ENCODE measurements at regions not wholly inside any gene's neighbourhood (a gene's known extent, or its start where the extent isn't known, plus 50 kb on each side); places are given as distances from the start of the nearest gene placed in this dataset.
"Not testable (repeated sequence)": the region's sequence is repeated elsewhere in the genome, so short reads cannot be mapped to it uniquely, and the experiment has no call there.

DNA sequence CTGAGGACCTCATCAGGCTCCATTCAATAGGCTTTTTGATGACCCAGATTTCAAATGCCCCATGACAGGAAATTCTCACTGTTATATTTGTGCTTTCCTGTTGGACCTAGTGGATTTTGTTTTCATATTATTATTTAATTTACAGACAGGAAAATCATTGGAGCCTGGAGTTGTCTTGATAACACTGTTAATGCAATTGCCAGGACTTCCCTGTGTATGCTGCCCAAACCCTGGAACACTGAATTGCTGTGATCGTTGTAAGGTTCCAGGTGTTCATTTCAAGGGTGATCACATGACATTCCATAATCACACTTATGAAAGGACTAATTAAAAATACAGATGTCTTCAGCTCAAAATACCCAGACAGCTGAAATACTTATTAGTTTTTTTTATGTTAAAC lies 783.2 kb downstream of the DHX35 start:
- Histone ChIP-seq H3K4me1 (no peaks in the 10 kb centered on the region), H3K27me3 (no peaks in the 10 kb centered on the region), H3K4me3 (no peak overlapping the region), H3K36me3 (no peaks in the 10 kb centered on the region), H3K9me3 (no peaks in the 10 kb centered on the region), H3K27ac (no peak overlapping the region)
- TF ChIP-seq POLR2AphosphoS5 (IDR thresholded peaks at IDR 0.05; ENCODE audit: insufficient read depth in 1 of 2, low read depth in 1 of 2) = peak in 1 of 2 donors; percentile 46
- TF ChIP-seq, protein P1, sequence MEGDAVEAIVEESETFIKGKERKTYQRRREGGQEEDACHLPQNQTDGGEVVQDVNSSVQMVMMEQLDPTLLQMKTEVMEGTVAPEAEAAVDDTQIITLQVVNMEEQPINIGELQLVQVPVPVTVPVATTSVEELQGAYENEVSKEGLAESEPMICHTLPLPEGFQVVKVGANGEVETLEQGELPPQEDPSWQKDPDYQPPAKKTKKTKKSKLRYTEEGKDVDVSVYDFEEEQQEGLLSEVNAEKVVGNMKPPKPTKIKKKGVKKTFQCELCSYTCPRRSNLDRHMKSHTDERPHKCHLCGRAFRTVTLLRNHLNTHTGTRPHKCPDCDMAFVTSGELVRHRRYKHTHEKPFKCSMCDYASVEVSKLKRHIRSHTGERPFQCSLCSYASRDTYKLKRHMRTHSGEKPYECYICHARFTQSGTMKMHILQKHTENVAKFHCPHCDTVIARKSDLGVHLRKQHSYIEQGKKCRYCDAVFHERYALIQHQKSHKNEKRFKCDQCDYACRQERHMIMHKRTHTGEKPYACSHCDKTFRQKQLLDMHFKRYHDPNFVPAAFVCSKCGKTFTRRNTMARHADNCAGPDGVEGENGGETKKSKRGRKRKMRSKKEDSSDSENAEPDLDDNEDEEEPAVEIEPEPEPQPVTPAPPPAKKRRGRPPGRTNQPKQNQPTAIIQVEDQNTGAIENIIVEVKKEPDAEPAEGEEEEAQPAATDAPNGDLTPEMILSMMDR (IDR thresholded peaks at IDR 0.05) = no peak
- DNase-seq (ENCODE audit: extremely low spot score in 2 of 2) = no peak
- intact Hi-C loops (cut with DNase I) = no loop called here

DNA sequence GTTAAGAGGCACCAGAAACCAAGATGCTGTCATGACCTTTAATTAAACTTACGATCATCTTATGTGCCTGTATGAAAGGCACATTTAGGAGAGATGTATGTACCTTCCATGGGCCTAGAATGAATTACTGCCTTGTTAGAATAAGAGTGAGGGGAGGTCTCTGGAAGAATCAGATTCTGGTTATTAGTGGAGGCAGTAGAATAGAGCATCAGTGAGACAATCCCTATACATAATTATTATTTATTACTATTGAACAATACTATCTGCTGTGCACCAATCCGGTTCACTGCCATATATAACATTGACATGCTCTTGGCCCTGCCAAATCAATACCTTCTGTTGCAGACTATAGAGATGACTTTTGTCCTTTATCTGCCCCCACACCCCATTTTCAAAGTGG lies 776.5 kb downstream of the DHX35 start:
- intact Hi-C loops (cut with DNase I) = no loop called here
- TF ChIP-seq POLR2A (IDR thresholded peaks at IDR 0.05) = no peak
- no peaks in the 10 kb centered on the region for H3K4me1 ChIP-seq

DNA sequence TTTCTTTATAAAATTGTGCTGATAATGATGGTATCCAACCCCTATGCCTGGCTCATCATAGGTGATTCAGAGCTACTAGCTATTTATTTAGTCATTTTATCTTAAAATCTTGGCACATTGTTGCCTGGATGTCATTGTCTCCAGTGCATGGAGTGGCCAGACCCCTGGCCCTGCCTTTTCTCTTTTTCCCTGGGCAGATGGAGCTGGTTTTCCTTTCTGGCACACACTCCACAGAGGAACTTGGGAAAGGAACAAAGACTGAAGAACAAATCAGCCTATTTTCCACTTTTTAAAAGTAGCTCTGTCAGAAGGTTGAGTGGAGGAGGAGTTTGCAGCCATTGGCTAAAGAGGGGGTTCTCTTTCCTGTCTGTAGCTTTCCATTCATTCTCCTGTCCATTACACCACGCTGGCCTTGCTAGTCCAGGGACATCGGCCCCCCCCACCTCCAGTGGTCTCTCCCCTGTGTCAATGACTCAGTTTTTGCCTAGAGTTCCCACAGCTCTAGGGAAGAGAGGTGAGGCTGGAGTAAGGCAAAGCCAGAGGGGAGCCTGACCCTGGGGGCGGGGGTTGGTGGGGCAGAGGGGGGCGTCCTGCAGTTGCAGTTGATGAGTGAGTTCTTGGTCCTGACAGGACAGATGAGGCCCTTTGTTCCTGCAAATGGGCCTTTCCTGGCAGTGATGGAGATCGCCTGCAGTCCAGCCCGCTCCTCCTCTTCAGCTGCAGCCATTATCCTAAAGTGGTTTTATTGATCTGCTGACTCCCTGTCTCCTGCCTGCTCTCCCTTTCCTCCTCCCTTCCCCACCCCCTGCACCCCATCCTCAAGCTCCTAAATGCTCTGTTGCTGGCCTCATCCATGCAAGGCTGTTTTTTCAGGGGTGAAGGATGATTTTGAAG lies 774.5 kb downstream of the DHX35 start:
- Histone ChIP-seq H3K36me3 (no peaks in the 10 kb centered on the region), H3K4me3 (no peak overlapping the region), H3K27me3 (no peaks in the 10 kb centered on the region), H3K4me1 (no peaks in the 10 kb centered on the region), H3K9me3 (no peaks in the 10 kb centered on the region), H3K27ac (no peak overlapping the region)
- TF ChIP-seq POLR2AphosphoS5 (IDR thresholded peaks at IDR 0.05; ENCODE audit: insufficient read depth in 1 of 2, low read depth in 1 of 2) (no peak), POLR2A (IDR thresholded peaks at IDR 0.05) (no peak)
- TF ChIP-seq, protein P1 (IDR thresholded peaks at IDR 0.05) = no peak
- intact Hi-C loops (cut with DNase I) = no loop called here
- no peak for DNase-seq (ENCODE audit: extremely low spot score in 2 of 2)

More for the DNA sequence above, 776.5 kb downstream of the DHX35 start:
- no peak overlapping the region for H3K4me3 ChIP-seq
- no peak overlapping the region for H3K27ac ChIP-seq
- H3K27me3 ChIP-seq = no peaks in the 10 kb centered on the region
- DNase-seq (ENCODE audit: extremely low spot score in 2 of 2) = no peak
- no peaks in the 10 kb centered on the region for H3K36me3 ChIP-seq
- H3K9me3 ChIP-seq = no peaks in the 10 kb centered on the region

DNA sequence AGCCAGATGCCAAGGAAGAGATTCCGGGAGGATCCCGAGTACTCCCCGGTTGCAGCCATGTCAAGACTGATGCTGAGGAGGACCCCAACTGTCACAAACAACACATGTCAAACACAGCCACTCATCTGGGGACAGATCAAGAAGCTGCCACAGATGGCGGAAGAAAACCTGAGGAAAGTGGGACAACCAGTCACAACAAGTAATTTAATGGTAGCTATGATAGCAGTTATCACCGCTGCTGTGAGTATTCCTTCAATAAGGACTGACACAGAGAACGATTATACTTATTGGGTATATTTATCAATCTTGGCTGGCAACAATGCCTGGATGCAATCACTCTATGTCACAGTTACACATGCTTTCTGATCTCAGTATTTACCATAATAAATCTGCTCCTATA lies 763.4 kb downstream of the DHX35 start:
- H3K9me3 ChIP-seq; intact Hi-C loops (cut with DNase I): not testable (repeated sequence)

DNA sequence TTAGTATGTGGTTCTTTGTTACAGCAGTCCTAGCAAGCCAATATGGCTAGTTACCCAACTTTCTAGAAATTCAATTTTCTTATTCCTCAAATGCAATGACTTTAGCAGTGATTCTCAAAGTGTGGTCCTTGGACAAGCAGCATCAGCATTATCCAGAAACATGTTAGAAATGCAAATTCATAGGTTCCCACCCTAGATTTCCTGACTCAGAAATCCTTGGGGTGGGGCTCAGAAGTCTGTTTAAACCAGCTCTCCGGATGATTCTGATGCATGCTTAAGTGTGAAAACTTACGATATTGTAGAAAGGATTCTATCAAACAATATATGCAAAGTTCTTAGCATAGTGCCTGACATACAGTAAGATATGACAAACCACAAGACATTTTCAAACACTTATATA lies 757.1 kb downstream of the DHX35 start:
- H3K36me3 ChIP-seq = no peaks in the 10 kb centered on the region
- no peaks in the 10 kb centered on the region for H3K4me1 ChIP-seq
- intact Hi-C loops (cut with DNase I) = no loop called here
- no peaks in the 10 kb centered on the region for H3K27me3 ChIP-seq
- DNase-seq (ENCODE audit: extremely low spot score in 2 of 2) = no peak
- no peak overlapping the region for H3K27ac ChIP-seq
- no peaks in the 10 kb centered on the region for H3K9me3 ChIP-seq
- H3K4me3 ChIP-seq = no peak overlapping the region
- TF ChIP-seq, protein P1 (IDR thresholded peaks at IDR 0.05) = no peak
- TF ChIP-seq POLR2AphosphoS5 (IDR thresholded peaks at IDR 0.05; ENCODE audit: insufficient read depth in 1 of 2, low read depth in 1 of 2) (no peak), POLR2A (IDR thresholded peaks at IDR 0.05) (no peak)

More for the DNA sequence above, 763.4 kb downstream of the DHX35 start:
- not testable (repeated sequence) for H3K27me3 ChIP-seq; H3K4me1 ChIP-seq; H3K4me3 ChIP-seq; H3K36me3 ChIP-seq; H3K27ac ChIP-seq; DNase-seq (ENCODE audit: extremely low spot score in 2 of 2)

DNA sequence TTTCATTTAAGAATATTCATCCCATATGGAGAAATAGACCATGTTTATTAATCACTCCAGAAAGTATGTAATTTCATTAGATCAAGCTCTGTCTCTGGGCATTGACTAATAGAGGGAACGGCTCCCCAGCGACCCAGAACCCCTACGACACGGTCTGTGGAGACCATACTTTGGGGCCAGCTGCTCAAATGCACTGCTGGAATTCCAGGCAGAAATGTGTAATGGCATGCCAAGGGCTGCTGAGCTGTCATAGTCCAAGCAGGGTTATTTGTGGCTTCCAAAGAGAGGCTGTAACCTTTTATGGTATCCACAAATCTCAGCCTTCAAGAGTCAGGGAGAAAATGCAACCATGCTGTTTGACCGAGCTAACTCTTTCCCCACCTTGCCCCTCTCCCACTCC lies 755.8 kb downstream of the DHX35 start:
- no peaks in the 10 kb centered on the region for H3K36me3 ChIP-seq

More for the DNA sequence above, 755.8 kb downstream of the DHX35 start:
- no peaks in the 10 kb centered on the region for H3K27me3 ChIP-seq
- TF ChIP-seq POLR2AphosphoS5 (IDR thresholded peaks at IDR 0.05; ENCODE audit: insufficient read depth in 1 of 2, low read depth in 1 of 2) (no peak), POLR2A (IDR thresholded peaks at IDR 0.05) (no peak)
- TF ChIP-seq, protein P1 (IDR thresholded peaks at IDR 0.05) = no peak
- no peak overlapping the region for H3K27ac ChIP-seq
- intact Hi-C loops (cut with DNase I) = no loop called here
- no peaks in the 10 kb centered on the region for H3K9me3 ChIP-seq
- no peaks in the 10 kb centered on the region for H3K4me1 ChIP-seq
- no peak for DNase-seq (ENCODE audit: extremely low spot score in 2 of 2)
- H3K4me3 ChIP-seq = no peak overlapping the region
